Adrenal gland (tissue), 9 donors: ENCODE measurements at regions not wholly inside any gene's neighbourhood (a gene's known extent, or its start where the extent isn't known, plus 50 kb on each side); places are given as distances from the start of the nearest gene placed in this dataset.

ENCODE experiments used
- DNase-seq, 7 donors: peaks; one replicate each; pipeline ENCODE4 v3.0.0-alpha.2; 2019 to 2020
- H3K27ac ChIP-seq, 5 donors: fragments of 200-600 bp; sonication (generic) in 4 of 5; 1 replicate in 3 of 5; 2 replicates in 2 of 5; pipeline versions ENCODE4 v1.5.1 to v1.8.0; 2016 to 2020; ENCODE audit warnings: mild to moderate bottlenecking in 1 of 5
- H3K27me3 ChIP-seq: fragments of 200-600 bp; 2 replicates; pipeline ENCODE4 v1.8.0; 2021
- H3K36me3 ChIP-seq, 2 donors: fragments of 200-600 bp; replicated peaks in 1 of 2; 1 replicate in 1 of 2; 2 replicates in 1 of 2; pipeline versions ENCODE4 v1.5.1 to v1.8.0; 2018 to 2022
- H3K4me1 ChIP-seq, 2 donors: fragments of 200-600 bp; replicated peaks in 1 of 2; 1 replicate in 1 of 2; 2 replicates in 1 of 2; pipeline versions ENCODE4 v1.5.1 to v1.8.0; 2018 to 2021
- H3K4me3 ChIP-seq, 4 donors: fragments of 200-600 bp; sonication (generic) in 3 of 4; one replicate each; pipeline ENCODE4 v1.5.1; 2016 to 2018
- H3K9me3 ChIP-seq, 3 donors: fragments of 200-600 bp; sonication (generic) in 1 of 3; replicated peaks in 1 of 3; 1 replicate in 2 of 3; 2 replicates in 1 of 3; pipeline versions ENCODE4 v1.5.1 to v1.8.0; 2016 to 2021
- POLR2A ChIP-seq, 2 donors: fragments of 450-650 bp; IDR thresholded peaks; one replicate each; pipeline ENCODE4 v1.6.1; 2017; ENCODE audit warnings: antibody characterized with exemption in 2 of 2, mild to moderate bottlenecking in 2 of 2, moderate library complexity in 1 of 2
- WGBS, 4 donors: extraction: QIAGEN DNeasy Blood & Tissue Kit in 2 of 4; methylation state at CpG; one replicate each; pipeline versions ENCODE4 v1.1.5 to v1.1.7; 2013 to 2017; 5-methylcytosine and 5-hydroxymethylcytosine counted together
- intact Hi-C, 2 donors: fragments of 100-400 bp; cut with DNase I; formaldehyde crosslinking; loops; one replicate each; pipeline versions ENCODE4 v1.14.1 to v1.15.0; 2022 to 2023
- TF ChIP-seq, protein P1 (sequence below), 6 experiments: fragments of 450-650 bp in 4 of 6; fragments of 200-600 bp in 2 of 6; sonication (generic) in 1 of 6; IDR thresholded peaks; 1 replicate in 5 of 6; 2 replicates in 1 of 6; pipeline versions ENCODE4 v1.5.1 to v1.8.0; 2016 to 2021; ENCODE audit warnings: antibody characterized with exemption in 6 of 6, mild to moderate bottlenecking in 2 of 6, moderate library complexity in 1 of 6
- donor health status: healthy with polysubstance abuse.
- donor health status: Bipolar disorder and iron deficiency.
- donor health status: DM: yes; HTN: yes; CAD: no.
- donor health status: DM: no; HTN: no; CAD: no.
- donor health status: DM: no; HTN: no; CAD: no.

- intact Hi-C loops: no loop called here
- H3K4me3 ChIP-seq: no peak overlapping the region
- H3K27ac ChIP-seq: no peak overlapping the region
- WGBS, 4 donors: 67 to 81% (median 72%) methylated on average over 4 of the region's 4 CpGs
- H3K27me3 ChIP-seq: no peaks in the 10 kb centered on the region
- TF ChIP-seq, protein P1, sequence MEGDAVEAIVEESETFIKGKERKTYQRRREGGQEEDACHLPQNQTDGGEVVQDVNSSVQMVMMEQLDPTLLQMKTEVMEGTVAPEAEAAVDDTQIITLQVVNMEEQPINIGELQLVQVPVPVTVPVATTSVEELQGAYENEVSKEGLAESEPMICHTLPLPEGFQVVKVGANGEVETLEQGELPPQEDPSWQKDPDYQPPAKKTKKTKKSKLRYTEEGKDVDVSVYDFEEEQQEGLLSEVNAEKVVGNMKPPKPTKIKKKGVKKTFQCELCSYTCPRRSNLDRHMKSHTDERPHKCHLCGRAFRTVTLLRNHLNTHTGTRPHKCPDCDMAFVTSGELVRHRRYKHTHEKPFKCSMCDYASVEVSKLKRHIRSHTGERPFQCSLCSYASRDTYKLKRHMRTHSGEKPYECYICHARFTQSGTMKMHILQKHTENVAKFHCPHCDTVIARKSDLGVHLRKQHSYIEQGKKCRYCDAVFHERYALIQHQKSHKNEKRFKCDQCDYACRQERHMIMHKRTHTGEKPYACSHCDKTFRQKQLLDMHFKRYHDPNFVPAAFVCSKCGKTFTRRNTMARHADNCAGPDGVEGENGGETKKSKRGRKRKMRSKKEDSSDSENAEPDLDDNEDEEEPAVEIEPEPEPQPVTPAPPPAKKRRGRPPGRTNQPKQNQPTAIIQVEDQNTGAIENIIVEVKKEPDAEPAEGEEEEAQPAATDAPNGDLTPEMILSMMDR (IDR thresholded peaks at IDR 0.05): no peak
- TF ChIP-seq POLR2A (IDR thresholded peaks at IDR 0.05): no peak
- no peaks in the 10 kb centered on the region for H3K4me1 ChIP-seq
- no peak for DNase-seq
- no peaks in the 10 kb centered on the region for H3K9me3 ChIP-seq
- H3K36me3 ChIP-seq: no peaks in the 10 kb centered on the region
Observed at GRCh38 chr12:90899456-90900182, 55.4 kb downstream of the CCER1 start.

- Histone ChIP-seq H3K27ac (no peak overlapping the region), H3K4me3 (no peak overlapping the region), H3K27me3 (no peaks in the 10 kb centered on the region), H3K9me3 (no peaks in the 10 kb centered on the region), H3K4me1 (no peaks in the 10 kb centered on the region), H3K36me3 (no peaks in the 10 kb centered on the region)
- no peak for DNase-seq
- intact Hi-C loops: no loop called here
- TF ChIP-seq, protein P1 (IDR thresholded peaks at IDR 0.05): no peak
- TF ChIP-seq POLR2A (IDR thresholded peaks at IDR 0.05): no peak
Observed at GRCh38 chr12:90897986-90898385, 57.0 kb downstream of the CCER1 start.

- TF ChIP-seq, protein P1 (IDR thresholded peaks at IDR 0.05): no peak
- no peak for TF ChIP-seq POLR2A (IDR thresholded peaks at IDR 0.05)
- H3K27ac ChIP-seq: no peak overlapping the region
- H3K27me3 ChIP-seq: no peaks in the 10 kb centered on the region
- no peaks in the 10 kb centered on the region for H3K36me3 ChIP-seq
- no peak for DNase-seq
- 80 to 88% (median 82%) methylated on average over 3 of the region's 3 CpGs for WGBS, 4 donors
- H3K4me1 ChIP-seq: no peaks in the 10 kb centered on the region
- intact Hi-C loops: no loop called here
- no peak overlapping the region for H3K4me3 ChIP-seq
- no peaks in the 10 kb centered on the region for H3K9me3 ChIP-seq
Observed at GRCh38 chr12:90897316-90897715, 57.7 kb downstream of the CCER1 start.

- TF ChIP-seq, protein P1 (IDR thresholded peaks at IDR 0.05): no peak
- no peak for TF ChIP-seq POLR2A (IDR thresholded peaks at IDR 0.05)
- no peak overlapping the region for H3K4me3 ChIP-seq
- no peaks in the 10 kb centered on the region for H3K9me3 ChIP-seq
- no peaks in the 10 kb centered on the region for H3K36me3 ChIP-seq
- intact Hi-C loops: no loop called here
- H3K4me1 ChIP-seq: no peaks in the 10 kb centered on the region
- WGBS, 4 donors: 91 to 99% (median 92%) methylated on average over 1 of the region's 1 CpG
- H3K27me3 ChIP-seq: no peaks in the 10 kb centered on the region
- DNase-seq: no peak
- H3K27ac ChIP-seq: no peak overlapping the region
Observed at GRCh38 chr12:90896821-90897220, 58.2 kb downstream of the CCER1 start.
